ENCODE measurements at regions not wholly inside any gene's neighbourhood (a gene's known extent, or its start where the extent isn't known, plus 50 kb on each side); places are given as distances from the start of the nearest gene placed in this dataset.

DNA sequence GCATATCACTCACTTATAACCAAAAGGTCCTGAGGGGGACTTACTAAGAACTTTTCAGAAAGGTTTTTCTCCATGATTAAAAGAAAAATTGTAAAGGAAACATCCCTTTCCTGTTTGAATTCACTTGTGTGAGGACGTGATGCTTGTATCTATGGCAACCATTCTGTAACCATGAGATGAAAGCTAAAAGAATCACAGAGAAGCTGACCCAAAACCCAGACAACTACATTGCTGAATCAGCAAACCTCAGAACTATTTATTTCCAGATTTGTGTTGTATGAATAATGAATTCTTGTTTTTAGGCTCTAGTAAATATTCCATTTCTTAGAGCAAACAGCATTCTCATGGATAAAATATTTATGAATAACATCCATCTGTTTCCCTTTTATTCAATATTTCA lies 91.2 kb downstream of the RCHY1 start:
- TF ChIP-seq, protein P1, sequence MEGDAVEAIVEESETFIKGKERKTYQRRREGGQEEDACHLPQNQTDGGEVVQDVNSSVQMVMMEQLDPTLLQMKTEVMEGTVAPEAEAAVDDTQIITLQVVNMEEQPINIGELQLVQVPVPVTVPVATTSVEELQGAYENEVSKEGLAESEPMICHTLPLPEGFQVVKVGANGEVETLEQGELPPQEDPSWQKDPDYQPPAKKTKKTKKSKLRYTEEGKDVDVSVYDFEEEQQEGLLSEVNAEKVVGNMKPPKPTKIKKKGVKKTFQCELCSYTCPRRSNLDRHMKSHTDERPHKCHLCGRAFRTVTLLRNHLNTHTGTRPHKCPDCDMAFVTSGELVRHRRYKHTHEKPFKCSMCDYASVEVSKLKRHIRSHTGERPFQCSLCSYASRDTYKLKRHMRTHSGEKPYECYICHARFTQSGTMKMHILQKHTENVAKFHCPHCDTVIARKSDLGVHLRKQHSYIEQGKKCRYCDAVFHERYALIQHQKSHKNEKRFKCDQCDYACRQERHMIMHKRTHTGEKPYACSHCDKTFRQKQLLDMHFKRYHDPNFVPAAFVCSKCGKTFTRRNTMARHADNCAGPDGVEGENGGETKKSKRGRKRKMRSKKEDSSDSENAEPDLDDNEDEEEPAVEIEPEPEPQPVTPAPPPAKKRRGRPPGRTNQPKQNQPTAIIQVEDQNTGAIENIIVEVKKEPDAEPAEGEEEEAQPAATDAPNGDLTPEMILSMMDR (IDR thresholded peaks at IDR 0.05), result no peak
- no peak for TF ChIP-seq ZFX (IDR thresholded peaks at IDR 0.05; ENCODE audit: borderline replicate concordance)
